ENCODE measurements at regions not wholly inside any gene's neighbourhood (a gene's known extent, or its start where the extent isn't known, plus 50 kb on each side); places are given as distances from the start of the nearest gene placed in this dataset.

GRCh38 chr13:91292630-91293221 lies 54.8 kb upstream of the MIR17HG start:
- TF ChIP-seq POLR2A (IDR thresholded peaks at IDR 0.05) (no peak), CTCF (IDR thresholded peaks at IDR 0.05) (no peak), POLR2AphosphoS5 (IDR thresholded peaks at IDR 0.05) (no peak)
